ENCODE measurements at regions not wholly inside any gene's neighbourhood (a gene's known extent, or its start where the extent isn't known, plus 50 kb on each side); places are given as distances from the start of the nearest gene placed in this dataset.

- ATAC-seq (ENCODE audit: low FRiP score) (no peak), DNase-seq (ENCODE audit: low spot score) (no peak)
- no peak for TF ChIP-seq CTCF (IDR thresholded peaks at IDR 0.05)
Measured at GRCh38 chr6:113050979-113051378, 703.8 kb downstream of the RFPL4B start.

GRCh38 chr6:113052506-113052905 is 705.4 kb downstream of the RFPL4B start:
- no peak for ATAC-seq (ENCODE audit: low FRiP score)
- DNase-seq (ENCODE audit: low spot score) = no peak
- no peak for TF ChIP-seq CTCF (IDR thresholded peaks at IDR 0.05)

- ATAC-seq (ENCODE audit: low FRiP score) (no peak), DNase-seq (ENCODE audit: low spot score) (no peak)
- no peak for TF ChIP-seq CTCF (IDR thresholded peaks at IDR 0.05)
Measured at GRCh38 chr6:113055061-113055460, 707.9 kb downstream of the RFPL4B start.

GRCh38 chr6:113055998-113056397 is 708.9 kb downstream of the RFPL4B start:
- no peak for DNase-seq (ENCODE audit: low spot score)
- no peak for ATAC-seq (ENCODE audit: low FRiP score)
- no peak for TF ChIP-seq CTCF (IDR thresholded peaks at IDR 0.05)

- no peak for ATAC-seq (ENCODE audit: low FRiP score)
- TF ChIP-seq CTCF (IDR thresholded peaks at IDR 0.05) = no peak
- no peak for DNase-seq (ENCODE audit: low spot score)
Measured at GRCh38 chr6:113057567-113058053, 710.5 kb downstream of the RFPL4B start.

GRCh38 chr6:113060664-113061063 is 713.5 kb downstream of the RFPL4B start:
- no peak for TF ChIP-seq CTCF (IDR thresholded peaks at IDR 0.05)
- ATAC-seq (ENCODE audit: low FRiP score) (no peak), DNase-seq (ENCODE audit: low spot score) (no peak)

GRCh38 chr6:113065611-113066010 is 718.5 kb downstream of the RFPL4B start:
- DNase-seq (ENCODE audit: low spot score) (no peak), ATAC-seq (ENCODE audit: low FRiP score) (no peak)
- no peak for TF ChIP-seq CTCF (IDR thresholded peaks at IDR 0.05)
